K562 (cell line): ENCODE measurements at regions not wholly inside any gene's neighbourhood (a gene's known extent, or its start where the extent isn't known, plus 50 kb on each side); places are given as distances from the start of the nearest gene placed in this dataset.

ENCODE experiments used
- ATAC-seq: fragments of 200-7000 bp; cut with Tn5 transposase; 3 replicates; pipeline ENCODE4 v1.9.1; 2020; ENCODE audit warnings: moderate library complexity
- BruUV-seq: library from RNA; stranded (reverse); fragments of 400-500 nt; replicated peaks from 2 replicates; lab custom pipeline; 2021; lab: Mats Ljungman, UMichigan
- CTCF ChIA-PET: fragments of 300-600 bp; formaldehyde crosslinking; extraction: SDS; loops from one replicate; lab custom pipeline; 2021; ENCODE audit warnings: low intra/inter-chr PET ratio; lab: Yijun Ruan, JAX
- POLR2A ChIA-PET: fragments of 300-600, 350-650 bp; sonication (Branson Sonifier 250); formaldehyde crosslinking; extraction: SDS; loops from one replicate; lab custom pipeline; 2021; ENCODE audit warnings: antibody characterized with exemption, inconsistent platforms; lab: Yijun Ruan, JAX
- DNase-seq, 4 experiments: peaks; one replicate each; pipeline versions ENCODE4 v3.0.0 to v3.0.0-alpha.2; 2011 to 2018; ENCODE audit warnings: low spot score in 3 of 4, mixed read lengths in 3 of 4; ENCODE audit errors: extremely low read depth in 1 of 4
- FAIRE-seq: peaks from 2 replicates; lab custom pipeline; 2011; peaks lifted over from hg19 to GRCh38; lab: Jason Lieb, UNC
- H2AFZ ChIP-seq: 2 replicates; pipeline ENCODE4 v1.6.0; 2011; ENCODE audit warnings: low read depth, low read length, control low read depth, inconsistent platforms
- H3K27ac ChIP-seq: fragments of 200-600 bp; 3 replicates; pipeline ENCODE4 v1.8.0; 2011; ENCODE audit warnings: low read depth, mild to moderate bottlenecking, control low read depth, inconsistent platforms, low read length, moderate library complexity, mixed read lengths; ENCODE audit errors: extremely low read depth
- H3K27me3 ChIP-seq, 2 experiments: fragments of 300-600 bp in 1 of 2; 2 replicates in 1 of 2; 3 replicates in 1 of 2; pipeline versions ENCODE4 v1.6.0 to v1.8.0; 2011; ENCODE audit warnings: inconsistent platforms in 2 of 2, low read length in 2 of 2, mild to moderate bottlenecking in 1 of 2, mixed read lengths in 1 of 2, moderate library complexity in 1 of 2; ENCODE audit not compliant: control insufficient read depth in 2 of 2, insufficient read depth in 2 of 2
- H3K36me3 ChIP-seq: fragments of 300-600 bp; 3 replicates; pipeline ENCODE4 v1.8.0; 2011; ENCODE audit warnings: mild to moderate bottlenecking, low read length, inconsistent platforms; ENCODE audit not compliant: control insufficient read depth, insufficient read depth
- H3K4me1 ChIP-seq, 2 experiments: fragments of 200-600 bp in 1 of 2; replicated peaks in 1 of 2; 2 replicates in 1 of 2; 3 replicates in 1 of 2; pipeline versions ENCODE4 v1.5.1 to v1.8.0; 2011; ENCODE audit warnings: inconsistent platforms in 2 of 2, low read length in 2 of 2, mild to moderate bottlenecking in 1 of 2, mixed read lengths in 1 of 2, moderate library complexity in 1 of 2; ENCODE audit not compliant: control insufficient read depth in 2 of 2, insufficient read depth in 2 of 2
- H3K4me2 ChIP-seq: 2 replicates; pipeline ENCODE4 v1.6.1; 2011; ENCODE audit warnings: low read length, control low read depth, inconsistent platforms, mixed read lengths; ENCODE audit not compliant: insufficient read depth
- H3K4me3 ChIP-seq: fragments of 200-600 bp; sonication (generic), shearing (Covaris generic); 2 replicates; pipeline ENCODE4 v1.5.1; 2016; ENCODE audit warnings: control low read depth, inconsistent platforms
- H3K79me2 ChIP-seq: fragments of 200-600 bp; 3 replicates; pipeline ENCODE4 v1.8.0; 2011; ENCODE audit warnings: low read length, inconsistent platforms; ENCODE audit not compliant: control insufficient read depth, insufficient read depth
- H3K9ac ChIP-seq, 2 experiments: 2 replicates each; pipeline versions ENCODE4 v1.6.0 to v1.6.1; 2011; ENCODE audit warnings: low read depth in 2 of 2, low read length in 2 of 2, control low read depth in 1 of 2, inconsistent platforms in 1 of 2, mild to moderate bottlenecking in 1 of 2, mixed read lengths in 1 of 2; ENCODE audit not compliant: insufficient read depth in 1 of 2
- H3K9me1 ChIP-seq: one replicate; pipeline ENCODE4 v1.6.0; 2011; ENCODE audit warnings: inconsistent platforms, mild to moderate bottlenecking, low read length, moderate library complexity; ENCODE audit not compliant: control insufficient read depth, insufficient read depth
- H3K9me3 ChIP-seq: replicated peaks from 2 replicates; pipeline ENCODE4 v1.5.1; 2011; ENCODE audit warnings: low read depth, low read length, inconsistent platforms; ENCODE audit not compliant: control insufficient read depth, insufficient read depth
- H4K20me1 ChIP-seq: replicated peaks from 2 replicates; pipeline ENCODE4 v1.6.1; 2011; ENCODE audit warnings: low read length, inconsistent platforms, mixed read lengths; ENCODE audit not compliant: control insufficient read depth, insufficient read depth
- CCAR2 ChIP-seq: fragments of 200-400 bp; formaldehyde crosslinking; IDR thresholded peaks from 2 replicates; pipeline ENCODE4 v1.6.1; 2017; ENCODE audit warnings: mild to moderate bottlenecking, low read depth, low read length
- DLX4 ChIP-seq: fragments of 250-450 bp; sonication (Bioruptor Pico); IDR thresholded peaks from 2 replicates; pipeline ENCODE4 v1.6.1; 2021; ENCODE audit warnings: mild to moderate bottlenecking
- ILF3 ChIP-seq: fragments of 450-650 bp; IDR thresholded peaks from 2 replicates; pipeline ENCODE4 v1.6.1; 2018; ENCODE audit warnings: antibody characterized with exemption, mild to moderate bottlenecking, moderate library complexity, borderline replicate concordance
- NCOR1 ChIP-seq: fragments of 450-650 bp; IDR thresholded peaks from 2 replicates; pipeline ENCODE4 v1.6.1; 2016; ENCODE audit warnings: mild to moderate bottlenecking, moderate library complexity
- PTRF ChIP-seq: fragments of 450-650 bp; IDR thresholded peaks from 2 replicates; pipeline ENCODE4 v1.6.1; 2016; ENCODE audit warnings: mild to moderate bottlenecking, missing genetic modification characterization, missing compliant biosample characterization
- RBM25 ChIP-seq: fragments of 200-400 bp; formaldehyde crosslinking; IDR thresholded peaks from 2 replicates; pipeline ENCODE4 v1.6.1; 2018; ENCODE audit warnings: low read length, low read depth, moderate library complexity; ENCODE audit not compliant: severe bottlenecking
- RNF2 ChIP-seq: sonication (generic); IDR thresholded peaks from 2 replicates; pipeline ENCODE4 v1.6.1; 2016
- SETDB1 ChIP-seq: IDR thresholded peaks from one replicate; pipeline ENCODE4 v1.6.1; 2012; ENCODE audit warnings: low read length, control low read depth, inconsistent platforms
- TAF9B ChIP-seq: fragments of 450-650 bp; IDR thresholded peaks from 2 replicates; pipeline ENCODE4 v1.6.1; 2018; ENCODE audit warnings: mild to moderate bottlenecking; ENCODE audit not compliant: partially characterized antibody
- YY1 ChIP-seq, 3 experiments: IDR thresholded peaks; 2 replicates each; pipeline ENCODE4 v1.6.1; 2011; ENCODE audit warnings: low read length in 2 of 3, mild to moderate bottlenecking in 2 of 3, moderate library complexity in 2 of 3, borderline replicate concordance in 1 of 3, control low read depth in 1 of 3, low read depth in 1 of 3; ENCODE audit not compliant: insufficient read depth in 3 of 3, insufficient replicate concordance in 2 of 3, control insufficient read depth in 1 of 3, insufficient read length in 1 of 3; ENCODE audit errors: extremely low read depth in 1 of 3
- ZNF551 ChIP-seq: fragments of 250-450 bp; sonication (Bioruptor Pico); IDR thresholded peaks from 2 replicates; pipeline ENCODE4 v1.5.0; 2021; ENCODE audit warnings: mild to moderate bottlenecking, moderate library complexity
- ZNF77 ChIP-seq: fragments of 250-450 bp; sonication (Bioruptor Pico); IDR thresholded peaks from 2 replicates; pipeline ENCODE4 v1.5.0; 2020
- WGBS: fragments of 100-300 bp; shearing (Covaris generic); methylation state at CpG from one replicate; pipeline ENCODE4 v1.1.6; 2016; ENCODE audit warnings: low coverage, mixed read lengths; ENCODE audit not compliant: insufficient coverage; ENCODE audit errors: missing lambda C conversion rate; 5-methylcytosine and 5-hydroxymethylcytosine counted together
- in situ Hi-C: fragments of 300-500 bp; cut with MboI; formaldehyde crosslinking; loops from 4 replicates; pipeline ENCODE4 v1.15.0; 2018; ENCODE audit warnings: inconsistent platforms, mixed read lengths
- intact Hi-C: fragments of 100-400 bp; cut with micrococcal nuclease; formaldehyde crosslinking; loops from 2 replicates; pipeline ENCODE4 v1.14.2; 2022
- TF ChIP-seq, protein P1 (sequence below): sonication (generic); formaldehyde crosslinking; IDR thresholded peaks from 2 replicates; pipeline ENCODE4 v1.8.0; 2022; ENCODE audit warnings: mild to moderate bottlenecking, missing genetic modification reagents
- TF ChIP-seq, protein P2 (sequence below): IDR thresholded peaks from 3 replicates; pipeline ENCODE4 v1.6.1; 2011; ENCODE audit warnings: borderline replicate concordance, mild to moderate bottlenecking, moderate library complexity; ENCODE audit not compliant: insufficient read length; ENCODE audit errors: extremely low read depth

GRCh38 chrX:120751683-120752082 lies 121.8 kb upstream of the C1GALT1C1 start:
- CTCF ChIA-PET: no interaction called here
- intact Hi-C loops: no loop called here
- Histone ChIP-seq H2AFZ (no peak overlapping the region), H3K9me1 (no peaks in the 10 kb centered on the region), H3K9me3 (no peaks in the 10 kb centered on the region), H3K9ac (no peak overlapping the region), H3K79me2 (no peaks in the 10 kb centered on the region), H3K27me3 (no peaks in the 10 kb centered on the region), H3K36me3 (no peaks in the 10 kb centered on the region), H4K20me1 (no peaks in the 10 kb centered on the region), H3K4me1 (no peaks in the 10 kb centered on the region; a peak in 2 of 5 replicates), H3K27ac (no peak overlapping the region), H3K4me3 (no peak overlapping the region), H3K4me2 (no peak overlapping the region)
- no peak for FAIRE-seq
- in situ Hi-C loops: no loop called here
- no peak for ATAC-seq
- BruUV-seq: no TSS peak
- 0% methylated on average over 2 of the region's 2 CpGs for WGBS
- TF ChIP-seq PTRF (no peak), ZNF551 (CRISPR knock-in tag) (no peak), ILF3 (no peak), DLX4 (CRISPR knock-in tag) (no peak), TAF9B (no peak), YY1 (IDR thresholded peaks at IDR 0.05; ENCODE audit: borderline replicate concordance in 1 of 3, control insufficient read depth in 1 of 3, extremely low read depth in 1 of 3, insufficient read depth in 3 of 3, insufficient read length in 1 of 3, insufficient replicate concordance in 2 of 3, low read depth in 1 of 3, low read length in 2 of 3) (no peak), SETDB1 (no peak), CCAR2 (no peak), RNF2 (no peak), ZNF77 (CRISPR knock-in tag) (no peak), NCOR1 (no peak), RBM25 (no peak)
- TF ChIP-seq, protein P1, sequence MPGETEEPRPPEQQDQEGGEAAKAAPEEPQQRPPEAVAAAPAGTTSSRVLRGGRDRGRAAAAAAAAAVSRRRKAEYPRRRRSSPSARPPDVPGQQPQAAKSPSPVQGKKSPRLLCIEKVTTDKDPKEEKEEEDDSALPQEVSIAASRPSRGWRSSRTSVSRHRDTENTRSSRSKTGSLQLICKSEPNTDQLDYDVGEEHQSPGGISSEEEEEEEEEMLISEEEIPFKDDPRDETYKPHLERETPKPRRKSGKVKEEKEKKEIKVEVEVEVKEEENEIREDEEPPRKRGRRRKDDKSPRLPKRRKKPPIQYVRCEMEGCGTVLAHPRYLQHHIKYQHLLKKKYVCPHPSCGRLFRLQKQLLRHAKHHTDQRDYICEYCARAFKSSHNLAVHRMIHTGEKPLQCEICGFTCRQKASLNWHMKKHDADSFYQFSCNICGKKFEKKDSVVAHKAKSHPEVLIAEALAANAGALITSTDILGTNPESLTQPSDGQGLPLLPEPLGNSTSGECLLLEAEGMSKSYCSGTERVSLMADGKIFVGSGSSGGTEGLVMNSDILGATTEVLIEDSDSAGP (CRISPR knock-in tag): no peak
- TF ChIP-seq, protein P2, sequence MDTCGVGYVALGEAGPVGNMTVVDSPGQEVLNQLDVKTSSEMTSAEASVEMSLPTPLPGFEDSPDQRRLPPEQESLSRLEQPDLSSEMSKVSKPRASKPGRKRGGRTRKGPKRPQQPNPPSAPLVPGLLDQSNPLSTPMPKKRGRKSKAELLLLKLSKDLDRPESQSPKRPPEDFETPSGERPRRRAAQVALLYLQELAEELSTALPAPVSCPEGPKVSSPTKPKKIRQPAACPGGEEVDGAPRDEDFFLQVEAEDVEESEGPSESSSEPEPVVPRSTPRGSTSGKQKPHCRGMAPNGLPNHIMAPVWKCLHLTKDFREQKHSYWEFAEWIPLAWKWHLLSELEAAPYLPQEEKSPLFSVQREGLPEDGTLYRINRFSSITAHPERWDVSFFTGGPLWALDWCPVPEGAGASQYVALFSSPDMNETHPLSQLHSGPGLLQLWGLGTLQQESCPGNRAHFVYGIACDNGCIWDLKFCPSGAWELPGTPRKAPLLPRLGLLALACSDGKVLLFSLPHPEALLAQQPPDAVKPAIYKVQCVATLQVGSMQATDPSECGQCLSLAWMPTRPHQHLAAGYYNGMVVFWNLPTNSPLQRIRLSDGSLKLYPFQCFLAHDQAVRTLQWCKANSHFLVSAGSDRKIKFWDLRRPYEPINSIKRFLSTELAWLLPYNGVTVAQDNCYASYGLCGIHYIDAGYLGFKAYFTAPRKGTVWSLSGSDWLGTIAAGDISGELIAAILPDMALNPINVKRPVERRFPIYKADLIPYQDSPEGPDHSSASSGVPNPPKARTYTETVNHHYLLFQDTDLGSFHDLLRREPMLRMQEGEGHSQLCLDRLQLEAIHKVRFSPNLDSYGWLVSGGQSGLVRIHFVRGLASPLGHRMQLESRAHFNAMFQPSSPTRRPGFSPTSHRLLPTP: no peak
- DNase-seq: no peak
- POLR2A ChIA-PET: no interaction called here
